ENCODE measurements at regions not wholly inside any gene's neighbourhood (a gene's known extent, or its start where the extent isn't known, plus 50 kb on each side); places are given as distances from the start of the nearest gene placed in this dataset.
"Not testable (repeated sequence)": the region's sequence is repeated elsewhere in the genome, so short reads cannot be mapped to it uniquely, and the experiment has no call there.

- no peak for DNase-seq
- Mint-ChIP-seq H3K4me3 (no peak overlapping the region), H3K4me1 (no peaks in the 10 kb centered on the region), H3K36me3 (ENCODE audit: low read depth) (no peaks in the 10 kb centered on the region), H3K27me3 (no peaks in the 10 kb centered on the region), H3K27ac (no peak overlapping the region), H3K9me3 (peaks cover 16% of the 10 kb centered on the region)
- CTCF ChIA-PET: no interaction called here
- POLR2A ChIA-PET: no interaction called here
Measured at GRCh38 chr1:177891809-177892208, 78.0 kb downstream of the SEC16B start.

- CTCF ChIA-PET: no interaction called here
- POLR2A ChIA-PET: no interaction called here
Measured at GRCh38 chr1:177890479-177890878, 79.4 kb downstream of the SEC16B start.

GRCh38 chr1:177884479-177885021 lies 85.3 kb downstream of the SEC16B start:
- H3K27me3 Mint-ChIP-seq: no peaks in the 10 kb centered on the region
- no peaks in the 10 kb centered on the region for H3K36me3 Mint-ChIP-seq (ENCODE audit: low read depth)
- ChIA-PET POLR2A (no interaction called here), CTCF (no interaction called here)
- DNase-seq: no peak
- H3K27ac Mint-ChIP-seq: no peak overlapping the region
- H3K9me3 Mint-ChIP-seq: peaks cover 3% of the 10 kb centered on the region
- no peaks in the 10 kb centered on the region for H3K4me1 Mint-ChIP-seq
- H3K4me3 Mint-ChIP-seq: no peak overlapping the region

More at GRCh38 chr1:177890479-177890878, 79.4 kb downstream of the SEC16B start:
- no peak overlapping the region for H3K4me3 Mint-ChIP-seq
- H3K9me3 Mint-ChIP-seq: peaks cover 14% of the 10 kb centered on the region
- H3K27me3 Mint-ChIP-seq: no peaks in the 10 kb centered on the region
- H3K36me3 Mint-ChIP-seq (ENCODE audit: low read depth): no peaks in the 10 kb centered on the region
- H3K27ac Mint-ChIP-seq: no peak overlapping the region
- no peaks in the 10 kb centered on the region for H3K4me1 Mint-ChIP-seq
- DNase-seq: no peak

- no peak for DNase-seq
- H3K36me3 Mint-ChIP-seq (ENCODE audit: low read depth): no peaks in the 10 kb centered on the region
- no peak overlapping the region for H3K4me3 Mint-ChIP-seq
- no peaks in the 10 kb centered on the region for H3K27me3 Mint-ChIP-seq
- POLR2A ChIA-PET: no interaction called here
- no peak overlapping the region for H3K27ac Mint-ChIP-seq
- H3K9me3 Mint-ChIP-seq: peaks cover 3% of the 10 kb centered on the region
- CTCF ChIA-PET: no interaction called here
- H3K4me1 Mint-ChIP-seq: no peaks in the 10 kb centered on the region
Measured at GRCh38 chr1:177883581-177883980, 86.3 kb downstream of the SEC16B start.

- H3K4me3 Mint-ChIP-seq: no peak overlapping the region
- H3K4me1 Mint-ChIP-seq: no peaks in the 10 kb centered on the region
- no peaks in the 10 kb centered on the region for H3K36me3 Mint-ChIP-seq (ENCODE audit: low read depth)
- CTCF ChIA-PET: no interaction called here
- H3K27ac Mint-ChIP-seq: no peak overlapping the region
- DNase-seq: no peak
- POLR2A ChIA-PET: no interaction called here
- peaks cover 5% of the 10 kb centered on the region for H3K9me3 Mint-ChIP-seq
- H3K27me3 Mint-ChIP-seq: no peaks in the 10 kb centered on the region
Measured at GRCh38 chr1:177880339-177880891, 89.4 kb downstream of the SEC16B start.

GRCh38 chr1:177877086-177877485 lies 92.8 kb downstream of the SEC16B start:
- Mint-ChIP-seq H3K4me1 (no peaks in the 10 kb centered on the region), H3K27me3 (no peaks in the 10 kb centered on the region), H3K36me3 (ENCODE audit: low read depth) (no peaks in the 10 kb centered on the region), H3K9me3 (peaks cover 5% of the 10 kb centered on the region), H3K27ac (no peak overlapping the region), H3K4me3 (no peak overlapping the region)
- no peak for DNase-seq
- ChIA-PET POLR2A (no interaction called here), CTCF (no interaction called here)

GRCh38 chr1:177873238-177873637 lies 96.6 kb downstream of the SEC16B start:
- no peak for DNase-seq
- ChIA-PET CTCF (no interaction called here), POLR2A (no interaction called here)
- H3K27ac Mint-ChIP-seq: no peak overlapping the region
- H3K9me3 Mint-ChIP-seq: peaks cover 2% of the 10 kb centered on the region
- no peaks in the 10 kb centered on the region for H3K27me3 Mint-ChIP-seq
- no peaks in the 10 kb centered on the region for H3K36me3 Mint-ChIP-seq (ENCODE audit: low read depth)
- H3K4me3 Mint-ChIP-seq: no peak overlapping the region
- no peaks in the 10 kb centered on the region for H3K4me1 Mint-ChIP-seq

GRCh38 chr1:177872308-177872900 lies 97.5 kb downstream of the SEC16B start:
- H3K36me3 Mint-ChIP-seq (ENCODE audit: low read depth): no peaks in the 10 kb centered on the region
- ChIA-PET CTCF (no interaction called here), POLR2A (no interaction called here)
- no peak for DNase-seq
- H3K27ac Mint-ChIP-seq: no peak overlapping the region
- no peaks in the 10 kb centered on the region for H3K27me3 Mint-ChIP-seq
- no peak overlapping the region for H3K4me3 Mint-ChIP-seq
- no peaks in the 10 kb centered on the region for H3K4me1 Mint-ChIP-seq
- peaks cover 2% of the 10 kb centered on the region for H3K9me3 Mint-ChIP-seq

- no peak overlapping the region for H3K27ac Mint-ChIP-seq
- no peaks in the 10 kb centered on the region for H3K27me3 Mint-ChIP-seq
- no peaks in the 10 kb centered on the region for H3K36me3 Mint-ChIP-seq (ENCODE audit: low read depth)
- peaks cover under 1% of the 10 kb centered on the region for H3K9me3 Mint-ChIP-seq
- ChIA-PET POLR2A (no interaction called here), CTCF (no interaction called here)
- no peak overlapping the region for H3K4me3 Mint-ChIP-seq
- H3K4me1 Mint-ChIP-seq: no peaks in the 10 kb centered on the region
- DNase-seq: no peak
Measured at GRCh38 chr1:177871613-177872307, 98.1 kb downstream of the SEC16B start.

- Mint-ChIP-seq H3K4me3 (no peak overlapping the region), H3K9me3 (no peaks in the 10 kb centered on the region), H3K27ac (no peak overlapping the region), H3K27me3 (no peaks in the 10 kb centered on the region), H3K4me1 (no peaks in the 10 kb centered on the region), H3K36me3 (ENCODE audit: low read depth) (no peaks in the 10 kb centered on the region)
- ChIA-PET CTCF (no interaction called here), POLR2A (no interaction called here)
- DNase-seq: no peak
Measured at GRCh38 chr1:177869586-177869985, 100.3 kb downstream of the SEC16B start.

GRCh38 chr1:177869011-177869410 lies 100.8 kb downstream of the SEC16B start:
- H3K36me3 Mint-ChIP-seq (ENCODE audit: low read depth); H3K9me3 Mint-ChIP-seq; POLR2A ChIA-PET; H3K4me3 Mint-ChIP-seq; H3K27me3 Mint-ChIP-seq; H3K27ac Mint-ChIP-seq; CTCF ChIA-PET; DNase-seq; H3K4me1 Mint-ChIP-seq: not testable (repeated sequence)

GRCh38 chr1:177865807-177866206 lies 104.1 kb downstream of the SEC16B start:
- no peak for DNase-seq
- ChIA-PET POLR2A (no interaction called here), CTCF (no interaction called here)
- H3K9me3 Mint-ChIP-seq: no peaks in the 10 kb centered on the region
- H3K36me3 Mint-ChIP-seq (ENCODE audit: low read depth): no peaks in the 10 kb centered on the region
- no peaks in the 10 kb centered on the region for H3K4me1 Mint-ChIP-seq
- no peaks in the 10 kb centered on the region for H3K27me3 Mint-ChIP-seq
- no peak overlapping the region for H3K4me3 Mint-ChIP-seq
- H3K27ac Mint-ChIP-seq: no peak overlapping the region

- no peak for DNase-seq
- no peaks in the 10 kb centered on the region for H3K4me1 Mint-ChIP-seq
- no peak overlapping the region for H3K4me3 Mint-ChIP-seq
- no peaks in the 10 kb centered on the region for H3K9me3 Mint-ChIP-seq
- no peaks in the 10 kb centered on the region for H3K27me3 Mint-ChIP-seq
- H3K27ac Mint-ChIP-seq: no peak overlapping the region
- ChIA-PET POLR2A (no interaction called here), CTCF (no interaction called here)
- H3K36me3 Mint-ChIP-seq (ENCODE audit: low read depth): no peaks in the 10 kb centered on the region
Measured at GRCh38 chr1:177864538-177865305, 105.1 kb downstream of the SEC16B start.
